HT1080 (cell line): ENCODE measurements at regions not wholly inside any gene's neighbourhood (a gene's known extent, or its start where the extent isn't known, plus 50 kb on each side); places are given as distances from the start of the nearest gene placed in this dataset.
"Not testable (repeated sequence)": the region's sequence is repeated elsewhere in the genome, so short reads cannot be mapped to it uniquely, and the experiment has no call there.

Source experiments
- DNase-seq: peaks from one replicate; pipeline ENCODE4 v3.0.0-alpha.2; 2015; ENCODE audit warnings: low read depth

DNA sequence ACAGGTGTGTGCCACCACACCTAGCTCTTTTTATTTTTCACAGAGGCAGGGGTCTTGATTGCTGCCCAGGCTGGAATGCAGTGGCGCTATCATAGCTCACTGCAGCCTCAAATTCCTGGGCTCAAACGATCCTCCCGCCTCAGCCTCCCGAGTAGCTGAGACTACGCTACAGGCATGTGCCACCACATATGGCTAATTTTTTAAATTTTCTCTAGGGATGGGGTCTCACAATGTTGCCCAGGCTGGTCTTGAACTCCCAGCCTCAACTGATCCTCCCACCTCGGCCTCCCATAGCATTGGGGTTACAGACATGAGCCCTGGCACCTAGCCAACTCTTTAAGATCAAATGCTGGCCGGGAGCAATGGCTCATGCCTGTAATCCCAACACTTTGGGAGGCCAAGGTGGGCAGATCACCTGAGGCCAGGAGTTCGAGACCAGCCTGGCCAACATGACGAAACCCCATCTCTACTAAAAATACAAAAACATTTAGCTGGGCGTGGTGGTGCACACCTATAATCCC lies 50.6 kb upstream of the MYL10 start:
- DNase-seq, result not testable (repeated sequence)

DNA sequence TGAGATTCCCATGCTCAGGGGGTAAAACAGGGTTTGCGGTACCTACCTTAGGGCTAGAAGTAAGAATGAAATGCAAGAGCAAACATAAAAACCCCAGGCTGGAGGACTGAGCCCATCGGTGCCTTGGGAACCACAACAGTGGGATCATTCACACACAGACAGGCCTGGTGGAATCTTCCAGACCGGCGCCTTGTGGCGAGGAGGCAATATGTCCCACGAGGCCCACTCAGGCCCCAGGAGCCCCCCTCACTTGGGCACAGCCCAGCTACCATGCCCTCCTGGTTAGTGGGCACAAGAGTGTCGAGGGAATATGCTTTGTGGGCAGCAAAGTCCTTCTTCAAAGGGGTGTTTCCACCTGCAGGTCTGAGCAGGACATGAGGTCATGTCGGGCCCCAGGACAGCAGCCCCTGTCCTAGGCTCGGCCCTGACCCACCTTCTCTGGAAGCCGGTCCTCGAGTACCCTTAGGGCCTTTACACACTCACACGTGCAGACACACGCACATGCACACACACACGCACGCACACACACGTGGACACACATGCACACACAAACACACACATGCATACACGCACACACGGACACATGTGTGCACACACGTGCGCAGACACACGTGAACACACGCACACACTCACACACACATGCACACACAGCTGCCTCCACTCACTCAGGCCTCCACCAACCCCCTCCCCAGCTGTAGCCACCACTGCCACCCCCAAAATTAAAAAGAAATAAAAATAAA lies 51.5 kb upstream of the MYL10 start:
- no peak for DNase-seq

DNA sequence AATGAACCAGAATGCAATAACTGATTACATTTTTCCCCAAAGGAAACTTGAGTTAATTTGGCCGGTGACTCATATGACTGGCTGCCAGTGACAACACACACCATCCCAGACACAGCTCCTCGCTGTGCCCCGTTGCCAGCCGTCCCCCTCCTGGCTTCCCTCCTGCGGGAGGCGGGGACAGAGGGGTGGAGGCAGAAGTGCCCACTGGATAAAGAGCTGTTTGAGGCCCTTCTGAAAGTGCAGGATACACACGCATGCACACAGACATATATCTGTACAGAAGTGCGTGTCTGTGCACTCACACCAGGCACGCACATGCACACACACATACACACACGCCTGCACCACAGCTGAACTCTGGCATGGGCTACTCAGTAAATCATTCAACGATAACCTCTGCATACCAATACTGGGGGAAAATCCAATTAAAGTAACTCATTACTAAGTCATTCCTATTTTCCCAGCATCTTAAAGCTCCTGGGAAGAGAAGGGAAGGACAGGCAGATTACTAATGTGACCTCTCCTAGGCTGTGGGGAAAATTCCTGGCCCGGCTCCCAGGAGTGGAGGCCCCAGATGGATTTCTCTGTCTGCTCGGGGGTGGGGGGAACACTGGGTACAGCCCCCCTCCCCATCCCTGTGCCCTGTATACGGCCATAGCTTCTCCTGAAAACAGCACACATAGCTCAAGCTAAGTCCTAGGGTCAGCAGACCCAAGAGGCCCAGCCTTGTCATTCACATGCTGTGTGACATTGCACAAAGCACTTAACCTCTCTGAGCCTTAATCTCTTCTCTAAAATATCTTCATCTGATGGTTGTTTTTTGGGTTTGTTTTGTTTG lies 52.3 kb upstream of the MYL10 start:
- DNase-seq, result peak; percentile 89

DNA sequence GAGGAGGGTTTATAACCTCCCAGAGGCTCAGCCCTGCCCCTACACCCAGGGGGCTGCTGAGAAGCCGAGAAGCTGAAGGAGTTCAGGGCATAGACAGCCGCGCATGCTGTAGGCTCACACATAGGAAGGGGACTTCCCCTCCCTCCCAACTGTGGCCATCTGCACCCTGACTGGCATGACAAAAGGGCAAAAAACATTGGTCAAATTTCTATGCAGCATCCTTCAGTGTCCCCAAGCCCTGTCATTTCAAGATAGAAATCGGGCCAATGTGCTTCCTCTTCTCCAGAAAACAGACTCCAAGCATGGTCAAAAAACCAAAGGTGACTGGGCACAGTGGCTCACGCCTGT lies 55.9 kb upstream of the MYL10 start:
- no peak for DNase-seq

DNA sequence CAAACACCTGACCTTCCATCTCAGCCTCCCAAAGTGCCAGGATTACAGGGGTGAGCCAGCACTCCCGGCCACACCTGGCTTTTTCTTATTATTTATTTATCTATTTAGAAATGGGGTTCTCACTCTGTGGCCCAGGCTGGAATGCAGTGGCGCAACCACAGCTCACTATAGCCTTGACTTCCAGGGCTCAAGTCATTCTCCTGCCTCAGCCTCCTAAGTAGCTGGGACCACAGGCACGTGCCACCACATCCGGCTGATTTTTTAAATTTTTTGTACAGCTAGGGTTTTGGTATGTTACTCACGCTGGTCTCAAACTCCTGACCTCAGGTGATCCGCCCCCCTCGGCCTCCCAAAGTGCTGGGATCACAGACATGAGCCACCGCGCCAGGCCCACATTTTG lies 56.9 kb upstream of the MYL10 start:
- DNase-seq, result peak; percentile 83

DNA sequence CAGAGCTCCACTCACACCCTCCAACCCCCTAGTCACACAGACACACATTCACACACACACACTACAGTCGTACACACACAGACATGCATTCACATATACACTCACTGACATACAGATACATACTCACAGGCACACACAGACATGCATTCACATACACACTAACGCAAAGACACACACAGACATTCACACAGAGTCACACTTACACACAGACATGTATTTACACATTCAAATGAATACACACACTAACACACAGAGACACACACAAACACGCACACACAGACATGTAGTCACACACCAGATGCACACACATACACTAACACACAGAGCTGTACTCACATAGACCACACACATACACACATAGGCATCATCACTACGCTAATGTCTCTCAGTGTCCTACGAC lies 58.0 kb upstream of the MYL10 start:
- no peak for DNase-seq

DNA sequence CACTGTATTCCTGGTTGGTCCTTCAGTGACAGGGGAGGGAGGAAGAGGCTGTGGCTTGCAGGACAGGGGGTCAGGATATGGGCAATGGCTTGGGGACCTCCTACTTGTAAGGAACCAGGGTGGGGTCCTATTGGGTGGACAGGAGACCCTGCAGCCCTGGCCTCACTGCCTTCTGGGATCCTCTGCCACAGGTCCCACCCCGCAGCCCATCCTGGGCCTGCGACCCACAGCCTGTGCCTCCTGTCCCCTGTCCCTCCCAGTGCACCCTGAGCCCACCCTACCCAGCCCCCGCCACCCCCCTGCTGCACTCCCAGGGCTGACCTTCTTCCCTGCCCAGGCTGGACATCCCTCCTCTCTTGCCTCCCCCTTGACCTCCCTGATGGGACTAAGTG lies 58.7 kb upstream of the MYL10 start:
- no peak for DNase-seq

DNA sequence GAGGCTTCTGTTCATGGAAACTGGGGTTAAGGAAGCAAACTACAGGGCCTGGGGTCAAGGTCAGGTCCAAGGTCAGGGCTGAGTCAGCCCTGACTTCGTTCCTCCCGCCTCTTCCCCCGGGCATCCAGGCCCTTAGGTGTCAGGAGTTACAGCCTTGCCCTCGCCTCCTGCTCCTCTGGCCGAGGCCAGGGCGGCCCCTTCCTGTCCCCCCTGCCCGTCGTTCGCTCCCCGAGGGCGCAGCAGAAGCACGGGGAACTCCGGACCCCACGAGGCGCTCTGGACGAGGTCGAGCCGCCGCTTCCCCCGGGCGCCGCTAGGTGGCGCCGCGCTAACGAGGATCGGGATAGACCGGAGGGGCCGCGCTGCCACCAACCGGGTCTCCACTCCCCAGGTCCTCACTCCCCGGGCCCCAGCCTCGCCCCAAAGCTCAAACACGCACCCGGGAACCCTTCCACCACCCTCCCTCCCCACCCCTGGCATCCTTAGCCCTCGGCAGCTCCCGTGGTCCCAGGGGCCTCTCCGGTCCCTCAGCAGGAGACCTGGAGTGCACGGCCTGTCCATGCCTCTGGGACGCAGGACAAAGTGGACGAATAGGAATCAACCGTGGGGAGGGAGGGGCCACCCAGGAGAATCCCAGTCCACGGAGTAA lies 59.2 kb upstream of the MYL10 start:
- peak; percentile 56 for DNase-seq

DNA sequence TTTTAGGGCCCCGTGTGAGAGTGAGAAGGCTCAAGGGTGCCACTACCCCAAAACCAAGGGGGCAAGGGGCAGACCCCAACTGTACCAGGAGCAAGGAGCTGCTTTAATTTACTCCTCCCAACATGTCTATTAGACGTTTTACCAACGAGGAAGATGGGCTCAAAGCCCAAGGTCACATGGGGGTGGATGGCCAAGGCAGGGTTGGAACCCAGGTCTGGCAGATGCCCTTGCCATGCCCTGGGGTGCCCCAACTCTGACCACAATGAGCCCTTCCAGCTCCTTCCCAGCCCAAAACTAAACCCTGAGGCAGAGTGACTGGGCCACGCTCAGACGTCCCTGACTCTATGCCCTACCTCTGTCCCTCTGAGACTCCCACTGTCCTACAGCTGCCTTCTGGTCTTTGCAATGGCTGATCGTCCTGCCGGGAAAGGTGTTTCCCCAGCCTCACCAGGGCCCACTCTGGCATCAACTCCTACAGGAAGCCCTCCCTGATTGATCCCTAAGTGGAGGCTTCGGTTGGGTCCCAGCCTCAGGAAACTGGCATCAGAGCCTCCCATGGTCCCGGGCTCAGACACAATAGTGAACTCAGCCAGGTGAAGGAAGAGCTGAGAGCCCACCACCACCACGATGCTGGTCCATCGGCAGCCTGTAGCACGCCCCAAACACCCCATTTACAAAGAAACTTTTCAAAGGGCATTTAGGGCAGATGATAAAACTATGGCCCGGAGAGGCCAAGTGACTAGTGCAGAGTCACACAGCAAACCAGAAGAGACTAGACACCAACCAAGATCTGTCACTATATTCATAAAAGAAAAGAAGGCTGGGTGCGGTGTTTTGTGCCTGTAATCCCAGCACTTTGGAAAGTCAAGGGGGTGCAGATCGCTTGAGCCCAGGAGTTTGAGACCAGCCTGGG lies 60.2 kb upstream of the MYL10 start:
- no peak for DNase-seq

DNA sequence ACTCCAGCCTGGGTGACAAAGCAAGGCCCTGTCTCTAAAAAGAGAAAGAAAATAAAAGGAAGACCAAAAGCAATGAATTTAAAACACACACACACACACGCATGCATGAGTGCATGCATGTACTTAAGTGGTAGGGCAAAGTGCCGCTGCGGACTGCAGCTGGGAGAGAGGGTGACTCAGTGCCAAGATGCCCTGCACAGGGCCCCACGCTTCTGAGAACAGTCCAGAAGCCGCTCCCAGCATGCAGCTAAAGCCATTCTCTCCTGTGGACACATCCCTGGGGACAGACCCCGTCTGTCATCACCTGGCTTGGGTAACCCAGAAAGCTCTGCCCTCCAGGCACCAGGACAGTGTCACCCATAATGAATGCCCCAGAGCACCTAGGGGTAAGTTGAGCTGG lies 61.0 kb upstream of the MYL10 start:
- DNase-seq, result no peak

DNA sequence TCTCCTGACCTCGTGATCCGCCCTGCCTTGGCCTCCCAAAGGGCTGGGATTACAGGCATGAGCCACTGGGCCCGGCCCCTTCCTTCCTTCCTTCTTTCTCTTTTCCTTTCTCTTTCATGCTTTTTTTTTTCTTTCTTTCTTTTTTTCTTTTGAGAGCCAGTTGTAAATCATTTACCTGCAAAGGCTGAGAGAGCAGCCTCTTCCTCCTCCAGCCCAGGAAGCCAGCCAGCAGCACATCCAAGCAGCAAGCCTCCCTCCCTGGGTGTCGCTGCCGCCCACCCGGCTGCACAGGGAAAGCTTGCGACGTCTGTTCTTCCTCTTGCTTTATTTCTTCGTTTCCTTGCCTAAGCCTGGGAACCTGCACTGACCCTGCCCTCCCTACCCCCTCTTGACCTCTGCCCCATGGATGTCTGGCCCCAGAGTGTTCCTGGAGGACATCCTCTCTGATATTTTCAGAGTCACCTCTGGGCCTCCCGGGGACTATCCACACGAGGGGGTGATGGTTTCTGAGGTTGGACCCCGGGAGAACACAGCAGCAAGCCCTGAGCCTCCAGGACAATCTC lies 62.8 kb upstream of the MYL10 start:
- no peak for DNase-seq

DNA sequence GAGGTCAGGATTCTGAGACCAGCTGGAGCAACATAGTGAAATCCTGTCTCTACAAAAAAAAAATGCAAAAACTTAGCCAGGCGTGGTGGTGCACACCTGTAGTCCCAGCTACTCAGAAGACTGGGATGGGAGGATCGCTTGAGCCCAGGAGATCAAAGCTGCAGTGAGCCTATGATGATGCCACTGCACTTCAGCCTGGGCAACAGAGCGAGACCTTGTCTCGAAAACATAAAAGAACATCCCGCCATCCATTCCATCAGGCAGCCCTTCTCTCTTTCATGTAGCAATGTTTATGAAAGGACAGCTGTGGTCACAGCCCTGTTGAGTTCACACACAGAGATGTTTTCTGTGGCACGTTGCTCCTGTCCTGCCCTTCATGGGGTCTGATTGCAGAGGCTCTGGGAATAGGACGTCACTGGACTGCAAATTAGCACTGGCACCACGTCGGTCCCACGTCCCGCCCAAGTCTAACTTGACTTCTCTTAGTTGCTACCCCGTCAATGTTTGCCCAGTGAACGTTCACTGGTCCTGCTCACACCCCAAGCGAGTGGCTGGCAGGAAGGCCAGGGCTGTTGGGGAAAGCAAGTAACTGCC lies 64.5 kb upstream of the MYL10 start:
- no peak for DNase-seq

DNA sequence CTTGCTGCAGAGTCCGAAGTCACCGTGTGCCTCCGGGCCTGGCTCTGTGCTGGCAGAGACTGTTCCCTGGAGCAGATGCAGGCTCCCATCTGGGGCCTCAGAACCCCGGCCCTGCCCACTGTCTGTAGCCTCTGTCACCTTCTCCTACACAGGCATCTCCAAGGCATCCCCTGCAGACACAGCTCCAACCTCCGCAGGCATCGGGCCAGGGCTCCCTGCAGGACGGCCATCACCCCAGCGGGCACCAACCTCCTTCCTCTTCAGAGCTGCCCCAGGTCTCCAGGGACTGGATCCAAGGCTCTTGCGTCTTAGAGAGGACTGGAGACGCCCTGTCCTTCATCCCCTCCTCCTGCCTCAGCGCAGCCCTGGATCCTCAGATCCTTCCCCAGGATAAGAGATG lies 69.9 kb upstream of the MYL10 start:
- no peak for DNase-seq

DNA sequence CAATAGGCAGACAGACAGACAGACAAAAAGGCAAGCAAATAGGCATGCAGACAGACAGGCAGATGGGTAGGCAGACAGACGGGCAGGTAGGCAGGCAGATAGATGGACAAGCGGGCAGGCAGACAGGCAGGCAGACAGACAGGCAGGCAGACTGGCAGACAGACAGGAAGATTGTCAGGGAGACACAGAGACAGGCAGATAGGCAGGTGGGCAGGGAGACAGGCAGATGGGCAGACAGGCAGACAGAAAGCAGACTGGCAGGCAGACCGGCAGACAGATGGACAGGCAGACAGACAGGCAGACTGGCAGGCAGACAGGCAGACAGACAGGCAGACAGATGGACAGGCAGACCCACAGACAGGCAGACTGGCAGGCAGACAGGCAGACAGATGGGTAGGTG lies 70.3 kb upstream of the MYL10 start:
- DNase-seq, result no peak

DNA sequence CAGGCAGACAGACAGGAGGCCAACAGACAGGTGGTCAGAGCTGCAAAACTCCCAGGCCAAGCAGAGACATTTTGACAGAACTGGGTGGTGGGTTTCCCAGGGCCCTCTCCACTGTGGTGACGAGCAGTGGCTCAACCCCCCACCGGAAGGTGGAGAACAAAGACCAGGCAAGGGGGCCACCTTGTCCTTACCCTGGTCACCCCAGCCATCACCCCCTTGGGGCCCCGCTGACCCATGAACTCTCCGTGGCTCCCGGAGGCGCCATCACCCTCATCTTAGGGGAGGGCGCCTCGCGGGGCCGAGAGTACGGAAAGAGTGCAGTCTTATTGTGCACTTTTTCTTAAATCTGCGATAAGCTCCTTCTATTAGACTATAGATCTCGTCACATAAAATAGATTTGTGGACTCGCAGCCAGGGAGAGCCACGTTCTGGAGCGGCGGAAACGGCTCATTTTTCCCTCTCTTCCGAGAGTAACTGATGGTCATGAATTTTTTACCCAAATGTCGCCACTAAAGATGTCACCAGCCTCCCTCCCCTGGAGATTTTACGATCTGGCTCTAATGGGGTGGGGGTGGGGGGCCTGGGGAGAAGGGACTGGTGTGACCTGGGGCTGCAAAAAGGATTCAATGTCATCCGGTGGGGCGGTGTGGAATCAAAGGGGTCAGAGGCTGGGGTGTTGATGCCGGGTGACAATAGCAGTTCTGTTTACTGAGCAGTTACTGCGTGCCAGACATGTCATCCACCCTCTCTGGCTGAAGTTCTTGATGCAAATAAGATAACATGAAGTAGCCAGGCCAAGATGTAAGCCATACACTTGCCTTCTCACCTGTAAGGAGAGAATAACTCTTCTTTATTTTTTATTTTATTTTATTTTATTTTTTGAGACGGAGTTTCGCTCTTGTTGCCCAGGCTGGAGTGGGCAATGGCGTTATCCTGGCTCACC lies 71.1 kb upstream of the MYL10 start:
- no peak for DNase-seq

DNA sequence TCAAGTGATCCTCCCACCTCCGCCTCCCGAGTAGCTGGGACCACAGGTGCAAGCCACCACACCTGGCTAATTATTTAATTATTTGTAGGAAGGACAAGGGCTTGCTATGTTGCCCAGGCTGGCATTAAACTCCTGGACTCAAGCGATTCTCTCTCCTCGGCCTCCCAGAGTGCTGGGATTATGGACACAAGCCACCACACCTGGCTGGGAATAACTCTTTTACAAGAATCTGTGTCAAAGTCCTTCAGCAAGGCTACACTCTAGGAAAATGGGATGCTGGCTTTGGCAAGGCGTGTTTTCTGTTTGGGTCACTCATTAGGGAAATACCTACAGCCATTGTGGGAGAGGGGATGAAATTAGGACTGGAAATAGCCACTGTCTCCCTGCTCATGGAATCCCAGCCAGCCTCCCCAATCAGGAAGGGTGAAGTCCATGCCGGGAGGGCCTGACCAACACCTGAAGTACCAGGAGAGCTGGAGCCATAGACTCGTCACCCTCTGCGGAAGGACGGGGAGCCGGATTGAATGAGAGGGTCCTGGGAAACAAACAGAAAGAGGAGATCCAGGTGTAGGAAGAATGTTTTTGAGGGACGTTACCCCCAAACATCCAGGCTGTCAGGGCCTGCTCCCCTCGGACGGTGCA lies 72.2 kb upstream of the MYL10 start:
- DNase-seq, result no peak

DNA sequence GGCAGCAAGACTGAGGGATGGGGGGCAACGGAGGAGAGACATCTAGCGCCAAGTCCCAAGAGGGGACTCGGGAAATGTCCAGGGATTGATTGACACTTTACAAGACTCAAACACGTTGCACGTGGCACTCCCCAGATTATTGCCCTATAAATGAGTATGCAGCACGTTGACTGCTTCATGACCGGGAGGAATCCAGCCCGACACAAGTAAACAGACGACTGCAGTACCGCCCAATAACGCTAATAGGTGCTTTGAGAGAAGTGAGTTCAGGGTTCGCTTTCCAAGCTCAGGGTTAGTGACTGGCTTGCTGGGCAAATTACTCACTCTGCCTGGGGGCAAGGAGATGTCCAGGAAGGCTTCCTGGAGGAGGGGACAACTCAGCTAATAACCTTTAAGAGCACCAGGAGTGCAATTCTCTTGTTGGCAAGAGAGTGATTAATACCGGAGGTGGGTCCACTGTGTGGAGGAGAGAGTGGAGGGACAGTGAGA lies 73.3 kb upstream of the MYL10 start:
- DNase-seq, result peak; percentile 31

DNA sequence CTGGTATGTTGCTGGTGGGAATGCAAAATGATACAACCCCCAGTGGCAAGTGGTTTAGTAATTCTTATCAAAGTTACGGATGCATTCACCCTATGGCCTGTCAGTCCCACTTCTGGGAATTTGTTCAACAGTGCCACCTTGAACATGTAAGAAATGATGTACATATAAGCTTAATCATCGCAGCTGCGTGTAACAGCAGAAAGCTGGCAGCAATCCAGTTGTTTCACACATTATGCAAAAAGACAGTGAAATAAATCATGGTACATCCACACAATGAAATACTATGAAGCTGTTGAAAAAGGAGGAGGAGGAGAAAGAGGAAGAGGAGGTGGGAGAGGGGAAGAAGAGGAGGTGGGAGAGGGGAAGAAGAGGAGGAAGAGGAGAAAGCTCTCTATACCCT lies 76.2 kb upstream of the MYL10 start:
- DNase-seq, result no peak

DNA sequence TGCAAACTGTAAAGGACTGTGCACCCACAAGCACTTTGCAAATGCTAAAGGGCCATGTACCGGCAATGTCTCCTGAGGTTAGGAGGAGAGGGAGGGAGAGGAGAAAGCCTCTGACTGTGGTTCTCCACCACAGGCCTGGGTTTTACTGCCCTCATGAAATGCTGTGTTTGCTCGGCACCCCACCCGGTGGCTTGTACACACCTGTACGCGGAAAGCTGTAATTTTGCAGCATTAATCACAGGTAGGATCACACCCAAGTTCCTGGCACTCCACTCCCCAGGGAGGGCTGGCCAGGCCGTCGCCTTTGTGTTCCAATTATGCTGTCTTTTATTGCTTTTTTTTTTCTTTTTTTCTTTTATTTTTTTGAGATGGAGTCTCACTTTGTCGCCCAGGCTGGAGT lies 78.5 kb upstream of the MYL10 start:
- no peak for DNase-seq
